ENCODE measurements at regions not wholly inside any gene's neighbourhood (a gene's known extent, or its start where the extent isn't known, plus 50 kb on each side); places are given as distances from the start of the nearest gene placed in this dataset.

GRCh38 chr3:127124120-127124519 is 68.8 kb upstream of the PRR23E start:
- WGBS = 59% methylated on average over 4 of the region's 4 CpGs
- Histone ChIP-seq H3K27ac (ENCODE audit: low read depth in 1 of 2, low read length in 2 of 2) (no peak overlapping the region), H3K27me3 (ENCODE audit: control insufficient read depth in 4 of 4, insufficient read depth in 4 of 4, low read length in 3 of 4) (peaks cover 0 to 14% (median 0%) of the 10 kb centered on the region in 4 donors), H3K4me3 (ENCODE audit: low read depth in 1 of 3, low read length in 3 of 3) (no peak overlapping the region), H3K9ac (ENCODE audit: low read depth in 1 of 2, low read length in 2 of 2) (no peak overlapping the region), H3K9me3 (ENCODE audit: control insufficient read depth in 4 of 4, low read length in 3 of 4) (no peaks in the 10 kb centered on the region), H3K36me3 (ENCODE audit: control insufficient read depth in 4 of 4, insufficient read depth in 3 of 4, low read depth in 1 of 4, low read length in 3 of 4) (no peaks in the 10 kb centered on the region), H3K4me1 (ENCODE audit: control insufficient read depth in 4 of 4, insufficient read depth in 4 of 4, low read length in 3 of 4) (no peaks in the 10 kb centered on the region)
- no peak for DNase-seq (ENCODE audit: low spot score)
- peak; percentile 85 for TF ChIP-seq REST (IDR thresholded peaks at IDR 0.05)
- TF ChIP-seq TAF1 (conservative IDR thresholded peaks at IDR 0.05) = no peak
- TF ChIP-seq HNF4G (IDR thresholded peaks at IDR 0.05) = no peak

DNA sequence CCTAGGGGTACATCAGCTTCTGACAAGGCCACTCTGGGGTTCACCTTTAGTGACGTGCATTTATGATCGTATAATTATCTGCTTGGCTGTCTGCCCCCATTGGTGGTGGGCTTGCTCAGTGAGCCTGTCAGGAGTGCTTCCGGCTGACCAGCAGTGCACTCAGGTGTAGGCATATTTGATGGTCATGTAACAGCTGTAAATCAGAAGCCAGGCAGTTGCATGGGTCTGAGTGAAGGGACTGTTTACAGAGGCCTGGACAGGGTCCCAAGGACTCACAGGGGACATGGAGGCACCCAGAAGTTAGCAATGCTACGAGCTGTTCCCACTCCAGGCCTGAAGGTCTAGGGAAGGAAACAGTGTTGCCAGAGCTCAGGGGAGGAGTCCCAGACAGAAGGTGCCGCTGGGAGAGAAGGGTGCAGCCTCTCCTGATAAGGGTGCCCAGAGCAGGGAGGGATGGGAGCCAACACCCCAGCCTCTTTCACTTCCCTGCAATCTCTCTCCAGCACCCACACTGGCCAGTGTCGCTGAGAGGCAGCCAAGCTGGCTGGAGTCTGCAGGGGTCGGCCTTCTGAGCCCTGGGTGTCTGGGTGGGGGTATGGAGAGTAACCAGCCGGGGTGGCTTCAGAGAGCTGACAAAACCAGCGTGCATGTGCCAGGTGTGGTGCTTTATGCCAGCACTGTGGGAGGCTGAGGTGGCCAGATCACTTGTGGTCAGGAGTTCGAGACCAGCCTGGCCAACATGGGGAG is 61.3 kb upstream of the PRR23E start:
- no peak overlapping the region for H3K27ac ChIP-seq (ENCODE audit: low read depth in 1 of 2, low read length in 2 of 2)
- H3K36me3 ChIP-seq (ENCODE audit: control insufficient read depth in 4 of 4, insufficient read depth in 3 of 4, low read depth in 1 of 4, low read length in 3 of 4) = no peaks in the 10 kb centered on the region
- peaks cover 0 to 26% (median 5%) of the 10 kb centered on the region in 4 donors for H3K27me3 ChIP-seq (ENCODE audit: control insufficient read depth in 4 of 4, insufficient read depth in 4 of 4, low read length in 3 of 4)
- no peak overlapping the region for H3K9ac ChIP-seq (ENCODE audit: low read depth in 1 of 2, low read length in 2 of 2)
- no peaks in the 10 kb centered on the region for H3K9me3 ChIP-seq (ENCODE audit: control insufficient read depth in 4 of 4, low read length in 3 of 4)
- DNase-seq (ENCODE audit: low spot score) = no peak
- no peak overlapping the region for H3K4me3 ChIP-seq (ENCODE audit: low read depth in 1 of 3, low read length in 3 of 3)
- peaks cover 0 to 4% (median 0%) of the 10 kb centered on the region in 4 donors for H3K4me1 ChIP-seq (ENCODE audit: control insufficient read depth in 4 of 4, insufficient read depth in 4 of 4, low read length in 3 of 4)
- WGBS = 75% methylated on average over 10 of the region's 10 CpGs
- TF ChIP-seq GABPA (IDR thresholded peaks at IDR 0.05 in 1 of 2, conservative IDR thresholded peaks at IDR 0.05 in 1 of 2) = no peak
- no peak for TF ChIP-seq ATF3 (IDR thresholded peaks at IDR 0.05)
- TF ChIP-seq HNF4A (conservative IDR thresholded peaks at IDR 0.05) = no peak
- no peak for TF ChIP-seq REST (IDR thresholded peaks at IDR 0.05)
- no peak for TF ChIP-seq FOXA1 (IDR thresholded peaks at IDR 0.05)
- TF ChIP-seq YY1 (IDR thresholded peaks at IDR 0.05) = no peak
- no peak for TF ChIP-seq MAX (IDR thresholded peaks at IDR 0.05)
- no peak for TF ChIP-seq ZBTB33 (IDR thresholded peaks at IDR 0.05)
- TF ChIP-seq RXRA (IDR thresholded peaks at IDR 0.05) = no peak
